ELF-1 (cell line): ENCODE measurements at regions not wholly inside any gene's neighbourhood (a gene's known extent, or its start where the extent isn't known, plus 50 kb on each side); places are given as distances from the start of the nearest gene placed in this dataset.
A peak's percentile ranks its signal among the peaks of the same experiment; 100 is the strongest.
"Not testable (repeated sequence)": the region's sequence is repeated elsewhere in the genome, so short reads cannot be mapped to it uniquely, and the experiment has no call there.

Experiments used
- DNase-seq: peaks from one replicate; pipeline ENCODE4 v3.0.0-alpha.2; 2016; ENCODE audit warnings: low read depth, low spot score

DNA sequence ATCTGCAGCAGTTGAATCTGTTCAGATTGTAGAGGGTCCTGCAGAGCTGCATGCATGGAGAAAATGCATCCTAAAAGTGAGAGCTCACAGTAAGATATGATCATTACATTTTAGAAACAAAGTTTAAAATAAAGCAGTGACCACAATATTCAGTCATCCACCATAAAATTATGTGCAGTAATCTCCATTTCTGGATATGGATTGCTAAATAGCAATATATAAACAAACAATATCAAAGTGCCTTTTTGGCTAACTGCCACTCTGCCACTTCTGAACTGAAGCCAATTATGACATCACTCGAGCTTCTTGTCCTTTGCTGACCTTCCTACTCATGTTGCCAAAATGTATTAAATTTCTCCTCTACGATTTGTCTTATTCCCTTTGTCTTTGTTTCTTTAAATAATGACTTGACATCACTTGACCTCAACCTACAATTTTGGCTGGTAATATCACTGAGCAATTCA is 262.0 kb upstream of the CXADR start:
- no peak for DNase-seq

- no peak for DNase-seq
Measured at GRCh38 chr21:17257784-17258183, 255.1 kb upstream of the CXADR start.

DNA sequence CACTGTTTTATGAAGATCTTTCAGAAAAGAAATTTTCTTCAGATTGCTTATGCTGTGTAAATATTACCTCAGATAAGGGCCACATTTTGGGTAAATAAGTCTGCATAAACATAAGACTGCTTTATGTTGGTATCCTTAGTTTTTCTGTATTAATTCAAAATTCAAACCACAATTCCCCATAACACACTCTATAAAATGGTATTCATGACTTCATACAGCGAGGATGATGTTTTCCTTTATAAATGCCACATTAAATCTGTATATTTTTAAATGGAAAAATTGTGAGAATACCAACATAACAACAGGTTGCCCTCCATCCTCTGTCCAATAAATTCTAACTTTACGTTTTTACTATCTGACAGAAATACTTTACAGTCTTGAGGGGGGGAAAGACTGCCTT is 248.7 kb upstream of the CXADR start:
- no peak for DNase-seq

GRCh38 chr21:17269760-17270159 is 243.1 kb upstream of the CXADR start:
- no peak for DNase-seq

DNA sequence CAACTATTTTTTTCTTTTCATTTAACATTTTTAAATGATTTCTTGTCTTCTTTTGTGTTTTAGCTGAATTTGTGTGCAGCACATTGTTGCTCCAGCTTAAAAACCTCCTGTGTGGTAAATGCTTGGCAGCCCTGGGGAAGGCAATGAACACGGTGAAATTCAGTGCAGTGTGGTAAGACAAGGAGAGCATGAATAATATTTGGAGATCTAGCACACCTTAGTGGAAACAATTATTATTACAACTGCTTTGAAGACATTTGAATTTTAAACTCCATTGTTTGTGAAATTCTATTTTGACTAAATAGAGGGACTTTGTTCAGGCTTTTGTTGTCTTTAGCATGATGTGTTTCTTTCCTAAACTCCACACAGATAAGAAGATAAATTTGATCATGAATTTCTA is 242.6 kb upstream of the CXADR start:
- peak; percentile 1 for DNase-seq

DNA sequence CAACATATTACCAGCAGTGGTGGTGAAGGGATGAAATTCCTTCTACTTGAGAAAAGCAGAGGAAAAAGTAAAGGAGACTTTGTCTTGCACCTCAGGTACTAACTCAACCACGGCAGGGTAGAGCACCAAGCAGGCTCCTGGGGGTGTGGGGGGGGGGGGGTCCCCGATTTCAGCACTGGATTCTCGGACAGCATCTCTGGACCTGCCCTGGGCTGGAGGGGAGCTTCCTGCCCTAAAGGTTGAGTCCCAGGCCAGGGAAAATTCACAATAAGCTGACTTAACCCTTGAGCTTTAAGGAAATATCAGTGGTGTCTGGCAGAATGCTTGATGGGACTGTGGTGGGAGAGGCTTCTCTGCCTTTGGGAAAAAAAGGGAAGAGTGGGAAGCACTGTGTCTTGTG is 233.2 kb upstream of the CXADR start:
- no peak for DNase-seq

GRCh38 chr21:17293016-17293562 is 219.8 kb upstream of the CXADR start:
- not testable (repeated sequence) for DNase-seq

DNA sequence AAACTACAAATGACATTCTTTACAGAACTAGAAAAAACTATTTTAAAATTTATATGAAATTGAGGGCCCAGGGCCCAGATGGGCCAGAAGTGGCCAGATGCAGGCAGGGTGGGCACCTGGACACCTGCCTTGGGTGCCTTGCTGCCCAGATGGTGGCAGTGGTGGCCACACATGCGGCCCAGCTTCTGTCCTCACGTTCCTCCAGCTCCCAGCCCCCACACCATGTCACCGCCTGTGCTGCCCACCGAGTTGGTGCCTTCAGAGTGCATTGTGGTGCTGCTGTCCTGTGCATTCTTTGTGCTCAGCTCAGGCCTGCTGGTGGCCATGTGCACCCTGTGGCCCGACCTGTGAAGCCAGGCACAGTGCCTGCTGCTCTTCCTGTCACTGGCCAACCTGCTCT is 216.8 kb upstream of the CXADR start:
- no peak for DNase-seq

- DNase-seq: not testable (repeated sequence)
Measured at GRCh38 chr21:17299576-17299975, 213.3 kb upstream of the CXADR start.

DNA sequence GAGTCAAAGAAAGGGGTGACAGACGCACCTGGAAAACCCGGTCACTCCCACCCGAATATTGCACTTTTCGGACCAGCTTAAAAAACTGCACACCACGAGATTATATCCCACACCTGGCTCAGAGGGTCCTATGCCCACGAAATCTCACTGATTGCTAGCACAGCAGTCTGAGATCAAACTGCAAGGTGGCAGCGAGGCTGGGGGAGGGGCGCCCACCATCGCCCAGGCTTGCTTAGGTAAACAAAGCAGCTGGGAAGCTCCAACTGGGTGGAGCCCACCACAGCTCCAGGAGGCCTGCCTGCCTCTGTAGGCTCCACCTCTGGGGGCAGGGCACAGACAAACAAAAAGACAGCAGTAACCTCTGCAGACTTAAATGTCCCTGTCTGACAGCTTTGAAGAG is 185.1 kb upstream of the CXADR start:
- not testable (repeated sequence) for DNase-seq

GRCh38 chr21:17334484-17334883 is 178.4 kb upstream of the CXADR start:
- DNase-seq: no peak

DNA sequence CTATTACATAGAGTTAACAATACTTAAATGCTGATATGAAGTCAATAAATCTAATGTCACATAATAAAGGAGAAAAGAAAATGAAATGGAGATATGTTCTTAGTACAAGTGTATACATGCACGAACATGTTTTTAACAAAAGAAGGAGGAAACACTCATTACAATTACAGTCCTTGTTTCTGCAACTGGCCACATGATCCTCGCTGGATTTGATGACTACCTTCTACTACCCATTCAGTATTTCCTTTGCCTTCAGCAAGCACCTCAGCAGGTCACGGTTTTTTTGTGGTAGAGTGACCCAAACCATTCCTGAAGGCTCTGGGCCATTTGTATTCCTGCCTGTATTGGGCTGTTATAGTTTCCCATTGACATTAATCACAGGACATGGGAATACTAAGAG is 172.8 kb upstream of the CXADR start:
- DNase-seq: no peak

GRCh38 chr21:17343055-17343454 is 169.8 kb upstream of the CXADR start:
- no peak for DNase-seq

- DNase-seq: no peak
Measured at GRCh38 chr21:17348357-17348756, 164.5 kb upstream of the CXADR start.

DNA sequence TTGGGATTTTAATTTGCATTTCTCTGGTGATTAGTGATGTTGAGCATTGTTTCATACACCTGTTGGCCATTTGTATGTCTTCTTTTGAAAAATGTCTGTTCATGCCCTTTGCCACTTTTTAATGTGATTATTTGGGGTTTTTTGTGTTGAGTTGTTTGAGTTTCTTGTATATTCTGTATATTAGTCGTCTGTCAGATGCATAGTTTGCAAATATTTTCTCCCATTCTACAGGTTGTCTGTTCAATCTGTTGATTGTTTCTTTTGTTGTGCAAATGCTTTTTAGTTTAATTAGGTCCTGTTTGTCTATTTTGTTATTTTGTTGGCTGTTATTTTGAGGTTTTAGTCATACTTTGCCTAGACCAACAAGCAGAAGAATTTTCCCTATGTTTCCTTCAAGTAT is 164.0 kb upstream of the CXADR start:
- DNase-seq: no peak

GRCh38 chr21:17351766-17352165 is 161.1 kb upstream of the CXADR start:
- DNase-seq: no peak

DNA sequence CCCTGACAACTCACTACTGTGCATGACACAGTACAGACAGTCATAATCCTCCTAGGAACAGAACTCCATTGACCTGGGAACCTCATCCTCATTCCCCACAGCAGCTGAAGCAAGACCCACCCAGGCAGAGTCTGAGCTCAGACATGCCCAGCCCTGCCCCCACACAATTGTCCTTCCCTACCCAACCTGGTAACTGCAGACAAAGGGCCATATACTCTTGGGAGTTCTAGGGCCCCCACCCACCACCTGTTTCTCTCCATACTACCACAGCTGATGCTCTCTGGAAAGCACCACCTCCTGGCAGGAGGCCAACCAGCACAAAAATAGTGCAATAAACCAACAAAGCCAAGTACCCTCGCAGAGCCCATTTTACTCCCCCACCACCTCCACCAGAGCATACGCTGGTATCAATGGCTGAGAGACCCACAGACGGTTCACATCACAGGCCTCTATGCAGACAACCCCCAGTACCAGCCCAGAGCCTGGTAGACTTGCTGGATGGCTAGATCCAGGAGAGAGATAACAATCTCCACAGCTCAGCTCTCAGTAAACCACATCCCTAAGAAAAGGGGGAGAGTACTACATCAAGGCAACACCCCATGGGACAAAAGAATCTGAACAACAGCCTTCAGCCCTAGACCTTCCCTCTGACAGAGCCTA is 159.7 kb upstream of the CXADR start:
- no peak for DNase-seq

DNA sequence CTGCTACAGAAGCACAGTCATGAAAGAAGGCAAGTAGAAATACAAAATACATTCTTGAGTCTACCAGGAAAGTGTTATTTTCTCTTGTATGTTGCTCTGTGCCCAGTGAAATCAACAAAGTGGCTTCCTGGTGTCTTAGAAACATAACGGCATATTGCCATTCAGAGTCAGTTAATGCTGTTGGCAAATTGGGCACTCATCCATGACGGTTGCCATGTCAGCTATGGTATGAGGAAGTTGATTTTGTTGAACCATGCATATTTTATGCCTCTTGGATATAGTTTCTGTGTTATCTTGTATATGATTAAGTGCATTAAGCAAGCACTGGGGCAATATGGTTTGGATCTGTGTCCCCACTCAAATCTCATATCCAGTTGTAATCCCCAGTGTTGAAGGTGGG is 153.1 kb upstream of the CXADR start:
- no peak for DNase-seq

- no peak for DNase-seq
Measured at GRCh38 chr21:17368748-17369363, 144.0 kb upstream of the CXADR start.

GRCh38 chr21:17370263-17370662 is 142.6 kb upstream of the CXADR start:
- DNase-seq: no peak

- no peak for DNase-seq
Measured at GRCh38 chr21:17370916-17371315, 141.9 kb upstream of the CXADR start.

DNA sequence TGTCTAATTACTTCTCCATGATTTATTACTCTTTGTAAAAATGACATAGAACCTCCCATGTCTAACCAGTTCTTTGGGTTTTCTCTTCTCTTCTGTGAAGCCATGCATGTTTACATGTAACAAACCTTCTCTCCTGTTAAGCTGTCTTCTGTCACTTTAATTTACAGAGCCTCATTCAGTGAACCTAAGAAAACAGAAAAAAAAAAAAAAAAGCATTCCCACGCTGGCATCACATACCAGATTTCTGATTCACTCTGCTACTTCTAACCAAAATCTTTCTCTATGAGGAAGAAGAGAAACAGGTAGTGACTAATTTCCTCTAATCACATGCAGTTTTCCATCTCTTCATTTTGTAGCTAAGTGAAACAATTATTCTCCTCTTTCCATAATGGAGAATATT is 141.4 kb upstream of the CXADR start:
- no peak for DNase-seq

DNA sequence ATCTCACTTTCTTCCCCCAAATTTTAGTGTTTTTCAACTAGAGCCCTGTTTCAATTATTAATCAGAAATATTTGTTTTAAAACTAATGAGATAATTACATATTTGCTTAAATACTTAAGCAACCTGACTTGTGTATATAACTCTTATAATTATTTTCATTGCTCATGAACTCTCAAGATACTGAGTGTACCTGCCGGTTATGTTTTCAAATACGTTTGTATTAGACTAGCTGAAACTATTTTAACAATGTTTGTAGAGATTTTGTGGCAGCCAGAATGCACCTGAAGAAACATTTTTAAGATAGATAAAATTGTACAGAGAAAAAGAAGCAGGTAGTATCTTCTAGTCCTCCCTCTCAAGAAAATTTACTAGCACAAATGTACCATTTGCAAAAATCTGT is 140.6 kb upstream of the CXADR start:
- DNase-seq: no peak
